ENCODE measurements at regions not wholly inside any gene's neighbourhood (a gene's known extent, or its start where the extent isn't known, plus 50 kb on each side); places are given as distances from the start of the nearest gene placed in this dataset.

DNA sequence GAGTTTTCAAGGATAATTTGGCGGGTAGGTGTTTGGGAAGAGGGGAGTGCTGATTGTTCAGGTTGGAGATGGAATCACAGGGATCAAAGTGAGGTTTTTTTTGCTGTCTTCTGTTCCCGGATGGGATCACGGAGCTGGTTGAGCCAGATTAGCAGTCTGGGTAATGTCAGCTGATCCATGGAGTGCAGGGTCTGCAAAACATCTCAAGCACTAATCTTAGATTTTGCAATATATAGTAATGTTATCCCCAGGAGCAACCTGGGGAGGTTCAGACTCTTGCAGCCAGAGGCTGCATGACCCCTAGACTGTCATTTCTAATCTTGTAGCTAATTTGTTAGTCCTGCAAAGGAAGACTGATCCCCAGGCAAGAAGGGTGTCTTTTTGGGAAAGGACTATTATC lies 354.1 kb upstream of the SGO1 start (continued):
- no peak for TF ChIP-seq TEAD4 (IDR thresholded peaks at IDR 0.05; ENCODE audit: low read depth, low read length)

GRCh38 chr3:20539666-20540065 lies 353.7 kb upstream of the SGO1 start:
- H2BK120ac ChIP-seq (replicated peaks; ENCODE audit: low read depth, low read length): no peak overlapping the region
- H4K20me1 ChIP-seq (replicated peaks in 1 of 2; ENCODE audit: control insufficient read depth in 1 of 2, insufficient read depth in 2 of 2, low read length in 2 of 2): no peaks in the 10 kb centered on the region
- no peaks in the 10 kb centered on the region for H3K4me1 ChIP-seq (replicated peaks in 1 of 4; ENCODE audit: control insufficient read depth in 3 of 4, insufficient read depth in 4 of 4, low read length in 3 of 4)
- DNase-seq (ENCODE audit: low read depth in 1 of 2, low spot score in 2 of 2) (no peak), FAIRE-seq (no peak)
- H3K9me3 ChIP-seq (ENCODE audit: insufficient read depth in 2 of 2, low read depth in 1 of 2, low read length in 1 of 2): no peaks in the 10 kb centered on the region
- no peak overlapping the region for H3K4me3 ChIP-seq (ENCODE audit: extremely low read depth in 1 of 4, insufficient read depth in 2 of 4, low read depth in 3 of 4, low read length in 4 of 4)
- no peaks in the 10 kb centered on the region for H3K27me3 ChIP-seq (replicated peaks in 1 of 4; ENCODE audit: control insufficient read depth in 3 of 4, extremely low read depth in 1 of 4, insufficient read depth in 3 of 4, low read length in 3 of 4)
- H2BK12ac ChIP-seq (ENCODE audit: low read depth, low read length): no peak overlapping the region
- no peak overlapping the region for H3K9ac ChIP-seq (replicated peaks in 1 of 4; ENCODE audit: extremely low read depth in 1 of 4, low read depth in 3 of 4, low read length in 3 of 4)
- H3K79me1 ChIP-seq (ENCODE audit: low read depth, low read length): no peaks in the 10 kb centered on the region
- no peak overlapping the region for H2AK5ac ChIP-seq (ENCODE audit: low read depth, low read length)
- H3K4me2 ChIP-seq (ENCODE audit: insufficient read depth in 1 of 2, low read depth in 2 of 2, low read length in 2 of 2): no peak overlapping the region
- H4K91ac ChIP-seq (replicated peaks; ENCODE audit: insufficient read length, low read length): no peak overlapping the region
- CTCF ChIA-PET (ENCODE audit: partially characterized antibody): interaction anchor here (0.6 kb wide), 1 partner anchor 192 kb away, joined by 4 read pairs; no protein-coding TSS in a partner anchor
- H3K23ac ChIP-seq (ENCODE audit: insufficient read length): no peak overlapping the region
- no peak overlapping the region for H3K56ac ChIP-seq (replicated peaks; ENCODE audit: insufficient read length, low read depth, low read length)
- 89% methylated on average over 6 of the region's 6 CpGs; no CpG with 5 or more reads in 1 of the 2 experiments for WGBS, 2 experiments (ENCODE audit: extremely low coverage in 1 of 2, insufficient coverage in 1 of 2, insufficient read length in 1 of 2, insufficient replicate concordance in 2 of 2, low coverage in 1 of 2, low lambda C conversion rate in 2 of 2, missing lambda C conversion rate in 1 of 2)
- no peak overlapping the region for H2BK20ac ChIP-seq (ENCODE audit: low read length)
- peak overlapping the region; percentile 9; the same call in 1 of the 2 replicates for H2AFZ ChIP-seq (ENCODE audit: low read length)
- no peak overlapping the region for H4K5ac ChIP-seq (ENCODE audit: insufficient read length, low read depth, low read length)
- no peak overlapping the region for H4K8ac ChIP-seq (ENCODE audit: extremely low read depth, insufficient read depth, low read length)
- no peak overlapping the region for H3K18ac ChIP-seq (ENCODE audit: extremely low read depth, low read length)
- H3K79me2 ChIP-seq (ENCODE audit: control insufficient read depth in 1 of 2, insufficient read depth in 2 of 2, low read length in 2 of 2): no peaks in the 10 kb centered on the region
- no peaks in the 10 kb centered on the region for H3K36me3 ChIP-seq (ENCODE audit: control insufficient read depth in 2 of 4, insufficient read depth in 4 of 4, low read length in 3 of 4)
- POLR2A ChIA-PET (ENCODE audit: partially characterized antibody): no interaction called here
- H3K23me2 ChIP-seq (ENCODE audit: low read depth, low read length): no peaks in the 10 kb centered on the region
- H2BK15ac ChIP-seq (ENCODE audit: low read length): no peak overlapping the region
- no peak overlapping the region for H3K4ac ChIP-seq (replicated peaks; ENCODE audit: insufficient read length, low read depth, low read length)
- H3K14ac ChIP-seq (ENCODE audit: insufficient read length): no peak overlapping the region
- H2BK5ac ChIP-seq (ENCODE audit: low read depth, low read length): no peak overlapping the region
- no peak overlapping the region for H3K27ac ChIP-seq (ENCODE audit: low read depth, low read length)
- TF ChIP-seq YY1 (IDR thresholded peaks at IDR 0.05; ENCODE audit: low read depth, low read length): no peak
